HG02610 (cell line): ENCODE measurements at regions not wholly inside any gene's neighbourhood (a gene's known extent, or its start where the extent isn't known, plus 50 kb on each side); places are given as distances from the start of the nearest gene placed in this dataset.
A peak's percentile ranks its signal among the peaks of the same experiment; 100 is the strongest.
"Not testable (repeated sequence)": the region's sequence is repeated elsewhere in the genome, so short reads cannot be mapped to it uniquely, and the experiment has no call there.

Source experiments
- ATAC-seq: cut with Tn5 transposase; IDR thresholded peaks from one replicate; pipeline ENCODE4 v1.9.1; 2021; ENCODE audit warnings: mild to moderate bottlenecking, moderate library complexity; ENCODE audit not compliant: unreplicated experiment

- ATAC-seq: no peak
Observed at GRCh38 chr12:68387338-68387737, 55.2 kb upstream of the MDM1 start.

- ATAC-seq: no peak
Observed at GRCh38 chr12:68389305-68389704, 57.1 kb upstream of the MDM1 start.

- no peak for ATAC-seq
Observed at GRCh38 chr12:68391937-68392336, 59.8 kb upstream of the MDM1 start.

- no peak for ATAC-seq
Observed at GRCh38 chr12:68392376-68392775, 60.2 kb upstream of the MDM1 start.

- no peak for ATAC-seq
Observed at GRCh38 chr12:68393417-68393816, 61.3 kb upstream of the MDM1 start.

GRCh38 chr12:68397566-68398158, 65.5 kb upstream of the MDM1 start:
- no peak for ATAC-seq

- not testable (repeated sequence) for ATAC-seq
Observed at GRCh38 chr12:68398689-68399088, 66.5 kb upstream of the MDM1 start.

GRCh38 chr12:68400226-68400829, 68.2 kb upstream of the MDM1 start:
- ATAC-seq: no peak

- ATAC-seq: no peak
Observed at GRCh38 chr12:68402422-68402821, 70.3 kb upstream of the MDM1 start.

- no peak for ATAC-seq
Observed at GRCh38 chr12:68403296-68403695, 71.1 kb upstream of the MDM1 start.

GRCh38 chr12:68403711-68404110, 71.5 kb upstream of the MDM1 start:
- ATAC-seq: no peak

GRCh38 chr12:68405343-68405781, 73.2 kb upstream of the MDM1 start:
- no peak for ATAC-seq

GRCh38 chr12:68406134-68406576, 74.0 kb upstream of the MDM1 start:
- no peak for ATAC-seq

GRCh38 chr12:68406911-68407310, 74.7 kb upstream of the MDM1 start:
- no peak for ATAC-seq

- ATAC-seq: no peak
Observed at GRCh38 chr12:68410018-68410660, 78.0 kb upstream of the MDM1 start.

- ATAC-seq: no peak
Observed at GRCh38 chr12:68411371-68411770, 79.2 kb upstream of the MDM1 start.

GRCh38 chr12:68414988-68415387, 82.8 kb upstream of the MDM1 start:
- peak; percentile 68 for ATAC-seq

GRCh38 chr12:68416350-68416749, 84.2 kb upstream of the MDM1 start:
- no peak for ATAC-seq

GRCh38 chr12:68416826-68417225, 84.7 kb upstream of the MDM1 start:
- ATAC-seq: no peak

- ATAC-seq: no peak
Observed at GRCh38 chr12:68418137-68418460, 85.9 kb upstream of the MDM1 start.

GRCh38 chr12:68420225-68421010, 88.3 kb upstream of the MDM1 start:
- no peak for ATAC-seq

GRCh38 chr12:68422159-68422558, 90.0 kb upstream of the MDM1 start:
- no peak for ATAC-seq
